Naive thymus-derived CD4-positive, alpha-beta T cell (primary cell): ENCODE measurements at regions not wholly inside any gene's neighbourhood (a gene's known extent, or its start where the extent isn't known, plus 50 kb on each side); places are given as distances from the start of the nearest gene placed in this dataset.

ENCODE experiments used
- ATAC-seq: fragments of 150-1000 bp; cut with Tn5 transposase; 2 replicates; pipeline ENCODE4 v1.10.0; 2021; ENCODE audit warnings: mild to moderate bottlenecking, moderate library complexity
- CTCF ChIA-PET: fragments of 350-600 bp; sonication (Branson Sonifier 250); formaldehyde crosslinking; loops from one replicate; lab custom pipeline; 2021; ENCODE audit warnings: antibody characterized with exemption; lab: Charles Lee
- POLR2A ChIA-PET: fragments of 350-600 bp; sonication (Branson Sonifier 250); formaldehyde crosslinking; loops from one replicate; lab custom pipeline; 2021; ENCODE audit warnings: antibody characterized with exemption, inconsistent platforms; lab: Charles Lee
- DNase-seq, 9 donors: peaks; one replicate each; pipeline versions ENCODE4 v3.0.0 to v3.0.0-alpha.2; 2020 to 2022; ENCODE audit warnings: mixed read lengths in 1 of 9
- H3K27ac ChIP-seq: one replicate; pipeline ENCODE4 v1.7.0; 2013; ENCODE audit warnings: mild to moderate bottlenecking, low read depth, low read length, moderate library complexity
- H3K27me3 ChIP-seq, 2 donors: one replicate each; pipeline ENCODE4 v1.7.0; 2013; ENCODE audit warnings: low read length in 2 of 2, mild to moderate bottlenecking in 2 of 2, moderate library complexity in 2 of 2; ENCODE audit not compliant: control insufficient read depth in 2 of 2, insufficient read depth in 2 of 2
- H3K36me3 ChIP-seq, 3 experiments: 1 replicate in 2 of 3; 2 replicates in 1 of 3; pipeline ENCODE4 v1.7.0; 2013; ENCODE audit warnings: low read length in 3 of 3, mild to moderate bottlenecking in 3 of 3, moderate library complexity in 1 of 3; ENCODE audit not compliant: insufficient read depth in 3 of 3, control insufficient read depth in 2 of 3
- H3K4me1 ChIP-seq, 2 donors: one replicate each; pipeline ENCODE4 v1.7.0; 2013; ENCODE audit warnings: low read length in 2 of 2, mild to moderate bottlenecking in 2 of 2, moderate library complexity in 1 of 2; ENCODE audit not compliant: control insufficient read depth in 2 of 2, insufficient read depth in 2 of 2
- H3K4me3 ChIP-seq: 2 replicates; pipeline ENCODE4 v1.7.0; 2013; ENCODE audit warnings: mild to moderate bottlenecking, low read length
- H3K9me3 ChIP-seq, 3 experiments: 1 replicate in 2 of 3; 2 replicates in 1 of 3; pipeline ENCODE4 v1.7.0; 2013; ENCODE audit warnings: low read length in 3 of 3; ENCODE audit not compliant: control insufficient read depth in 2 of 3
- H3K27ac Mint-ChIP-seq, 9 donors: one replicate each; pipeline ENCODE4 v1.8.0; 2020 to 2022; ENCODE audit warnings: mixed read lengths in 9 of 9, mild to moderate bottlenecking in 8 of 9, moderate library complexity in 5 of 9, inconsistent platforms in 2 of 9
- H3K27me3 Mint-ChIP-seq, 5 donors: one replicate each; pipeline ENCODE4 v1.8.0; 2021 to 2022; ENCODE audit warnings: mixed read lengths in 5 of 5, mild to moderate bottlenecking in 1 of 5
- H3K36me3 Mint-ChIP-seq, 5 donors: one replicate each; pipeline ENCODE4 v1.8.0; 2020 to 2022; ENCODE audit warnings: mixed read lengths in 5 of 5, mild to moderate bottlenecking in 3 of 5, inconsistent platforms in 1 of 5
- H3K4me1 Mint-ChIP-seq, 7 donors: one replicate each; pipeline ENCODE4 v1.8.0; 2020 to 2022; ENCODE audit warnings: mixed read lengths in 7 of 7, mild to moderate bottlenecking in 3 of 7, inconsistent platforms in 1 of 7
- H3K4me3 Mint-ChIP-seq, 10 donors: one replicate each; pipeline ENCODE4 v1.8.0; 2020 to 2022; ENCODE audit warnings: mild to moderate bottlenecking in 10 of 10, mixed read lengths in 10 of 10, moderate library complexity in 6 of 10, inconsistent platforms in 2 of 10
- H3K9me3 Mint-ChIP-seq, 11 donors: one replicate each; pipeline ENCODE4 v1.8.0; 2020 to 2022; ENCODE audit warnings: mixed read lengths in 11 of 11, mild to moderate bottlenecking in 4 of 11, inconsistent platforms in 1 of 11, moderate library complexity in 1 of 11
- intact Hi-C, 2 donors: fragments of 100-400 bp; cut with micrococcal nuclease; formaldehyde crosslinking; loops; one replicate each; pipeline ENCODE4 v1.15.1; 2023

DNA sequence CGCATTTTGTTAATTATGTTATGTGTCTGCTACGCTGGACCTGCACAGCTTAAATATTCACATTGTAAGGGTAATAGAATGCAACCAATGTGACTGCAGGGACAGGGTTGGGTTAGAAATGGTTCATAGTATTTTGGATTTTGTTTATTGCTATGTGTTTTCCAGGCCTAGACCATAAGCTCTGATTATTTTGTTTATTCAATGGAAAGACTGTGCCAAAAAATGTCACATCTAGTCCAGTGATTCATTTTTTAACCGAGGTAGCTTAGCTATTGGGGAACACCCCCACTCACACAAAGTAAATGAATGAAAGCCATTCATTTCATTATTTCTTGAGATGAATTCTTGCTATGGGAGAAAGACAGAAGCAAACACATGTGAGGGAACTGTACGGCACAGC is 516.5 kb upstream of the ANKRD30A start:
- no peaks in the 10 kb centered on the region for H3K27me3 Mint-ChIP-seq
- peaks cover 0 to 27% (median 3%) of the 10 kb centered on the region in 11 donors for H3K9me3 Mint-ChIP-seq
- Histone ChIP-seq H3K9me3 (peaks cover 0 to 6% (median 0%) of the 10 kb centered on the region in 3 experiments), H3K4me3 (no peak overlapping the region), H3K36me3 (no peaks in the 10 kb centered on the region), H3K4me1 (no peaks in the 10 kb centered on the region), H3K27ac (no peak overlapping the region), H3K27me3 (no peaks in the 10 kb centered on the region)
- no peaks in the 10 kb centered on the region for H3K36me3 Mint-ChIP-seq
- CTCF ChIA-PET: no interaction called here
- DNase-seq: no peak
- H3K4me3 Mint-ChIP-seq: no peak overlapping the region
- intact Hi-C loops: no loop called here
- no peak for ATAC-seq
- no peaks in the 10 kb centered on the region for H3K4me1 Mint-ChIP-seq
- no peak overlapping the region for H3K27ac Mint-ChIP-seq
- POLR2A ChIA-PET: no interaction called here

DNA sequence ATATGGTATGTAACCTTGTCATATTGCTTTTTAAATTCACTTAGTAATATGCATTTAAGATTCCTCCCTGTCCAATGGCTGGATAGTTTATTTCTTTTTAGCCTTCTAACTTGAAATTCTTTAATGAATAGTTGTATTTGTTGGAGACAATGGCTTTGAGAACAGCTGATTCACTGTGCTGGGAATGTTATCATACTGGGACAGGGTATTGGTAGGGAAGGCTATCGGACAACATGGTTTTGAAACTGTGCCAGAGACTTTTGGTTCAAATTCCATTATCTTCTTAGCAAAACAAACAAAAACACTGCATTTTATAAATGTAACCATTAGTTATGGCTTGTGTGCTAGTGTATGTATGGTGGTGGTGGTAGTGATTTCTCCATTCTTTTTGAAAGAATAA is 517.1 kb upstream of the ANKRD30A start:
- Mint-ChIP-seq H3K4me3 (no peak overlapping the region), H3K27ac (no peak overlapping the region), H3K4me1 (no peaks in the 10 kb centered on the region), H3K36me3 (no peaks in the 10 kb centered on the region), H3K27me3 (no peaks in the 10 kb centered on the region), H3K9me3 (peaks cover 0 to 21% (median 2%) of the 10 kb centered on the region in 11 donors)
- DNase-seq (no peak), ATAC-seq (no peak)
- POLR2A ChIA-PET: no interaction called here
- Histone ChIP-seq H3K27me3 (no peaks in the 10 kb centered on the region), H3K36me3 (no peaks in the 10 kb centered on the region), H3K4me3 (no peak overlapping the region), H3K4me1 (no peaks in the 10 kb centered on the region), H3K9me3 (peaks cover 0 to 6% (median 0%) of the 10 kb centered on the region in 3 experiments), H3K27ac (no peak overlapping the region)
- CTCF ChIA-PET: no interaction called here
- intact Hi-C loops: no loop called here

DNA sequence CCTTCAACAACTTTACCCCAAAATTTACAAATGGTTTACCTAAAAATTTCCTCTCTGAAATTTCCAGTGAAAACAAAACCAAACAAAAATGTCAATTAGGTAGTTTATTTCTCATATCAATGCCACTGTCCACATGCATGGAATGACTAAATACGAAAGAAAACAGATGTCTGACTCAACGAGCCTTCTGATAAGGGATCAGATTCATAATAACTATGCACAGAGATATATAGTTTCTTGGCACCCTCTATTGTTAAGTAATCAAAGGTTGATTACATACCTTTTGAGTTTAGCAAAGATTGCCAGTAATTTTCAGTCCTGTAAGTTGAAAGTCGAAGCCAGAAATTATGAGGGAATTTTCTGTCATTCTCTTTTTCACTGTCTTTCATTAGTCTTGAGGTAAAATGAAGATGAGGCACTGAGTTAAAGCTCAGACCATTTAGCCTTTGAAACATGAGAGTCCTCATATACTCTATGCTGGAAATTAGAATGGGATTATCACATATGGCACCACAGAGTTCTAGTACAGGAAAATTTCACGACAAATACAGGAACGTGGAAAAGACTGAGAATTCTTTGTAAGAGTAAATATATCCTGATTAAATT is 519.1 kb upstream of the ANKRD30A start:
- Mint-ChIP-seq H3K4me1 (no peaks in the 10 kb centered on the region), H3K9me3 (peaks cover 0 to 18% (median 3%) of the 10 kb centered on the region in 11 donors), H3K36me3 (no peaks in the 10 kb centered on the region), H3K4me3 (no peak overlapping the region), H3K27ac (no peak overlapping the region), H3K27me3 (no peaks in the 10 kb centered on the region)
- H3K36me3 ChIP-seq: no peaks in the 10 kb centered on the region
- no peak for ATAC-seq
- POLR2A ChIA-PET: no interaction called here
- DNase-seq: no peak
- CTCF ChIA-PET: no interaction called here
- H3K27ac ChIP-seq: no peak overlapping the region
- H3K4me3 ChIP-seq: no peak overlapping the region
- H3K9me3 ChIP-seq: no peaks in the 10 kb centered on the region
- H3K4me1 ChIP-seq: no peaks in the 10 kb centered on the region
- H3K27me3 ChIP-seq: no peaks in the 10 kb centered on the region
- intact Hi-C loops: no loop called here

GRCh38 chr10:36604316-36604715 is 521.1 kb upstream of the ANKRD30A start:
- Mint-ChIP-seq H3K4me1 (no peaks in the 10 kb centered on the region), H3K27ac (no peak overlapping the region), H3K4me3 (no peak overlapping the region), H3K36me3 (no peaks in the 10 kb centered on the region), H3K9me3 (peaks cover 0 to 15% (median 3%) of the 10 kb centered on the region in 11 donors), H3K27me3 (no peaks in the 10 kb centered on the region)
- CTCF ChIA-PET: no interaction called here
- intact Hi-C loops: no loop called here
- Histone ChIP-seq H3K4me1 (no peaks in the 10 kb centered on the region), H3K4me3 (no peak overlapping the region), H3K9me3 (no peaks in the 10 kb centered on the region), H3K36me3 (no peaks in the 10 kb centered on the region), H3K27ac (no peak overlapping the region), H3K27me3 (no peaks in the 10 kb centered on the region)
- DNase-seq: no peak
- POLR2A ChIA-PET: no interaction called here
- no peak for ATAC-seq

DNA sequence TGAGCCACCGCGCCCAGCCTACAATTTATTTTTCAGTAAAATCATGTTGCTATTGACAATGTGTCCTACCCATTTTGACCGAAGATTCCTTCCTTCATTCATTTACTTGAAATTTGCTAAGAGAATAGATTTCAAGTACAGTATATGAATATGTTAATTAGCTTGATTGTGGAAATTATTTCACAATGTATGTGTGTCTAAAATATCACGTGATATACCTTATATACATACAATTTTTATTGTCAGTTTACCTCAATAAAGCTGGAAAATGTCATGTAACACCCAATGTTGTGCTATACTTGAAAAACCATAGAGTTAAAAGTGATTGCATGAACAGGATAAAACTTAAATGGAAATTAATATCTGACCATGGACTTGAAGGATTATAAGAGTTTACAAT is 521.7 kb upstream of the ANKRD30A start:
- Histone ChIP-seq H3K27me3 (no peaks in the 10 kb centered on the region), H3K27ac (no peak overlapping the region), H3K9me3 (no peaks in the 10 kb centered on the region), H3K36me3 (no peaks in the 10 kb centered on the region), H3K4me3 (no peak overlapping the region), H3K4me1 (no peaks in the 10 kb centered on the region)
- CTCF ChIA-PET: no interaction called here
- Mint-ChIP-seq H3K9me3 (peaks cover 0 to 15% (median 3%) of the 10 kb centered on the region in 11 donors), H3K36me3 (no peaks in the 10 kb centered on the region), H3K4me3 (no peak overlapping the region), H3K27ac (no peak overlapping the region), H3K27me3 (no peaks in the 10 kb centered on the region), H3K4me1 (no peaks in the 10 kb centered on the region)
- intact Hi-C loops: no loop called here
- ATAC-seq: no peak
- POLR2A ChIA-PET: no interaction called here
- DNase-seq: no peak

- H3K27ac ChIP-seq: no peak overlapping the region
- peaks cover 0 to 12% (median 4%) of the 10 kb centered on the region in 11 donors for H3K9me3 Mint-ChIP-seq
- H3K4me3 ChIP-seq: no peak overlapping the region
- H3K36me3 ChIP-seq: no peaks in the 10 kb centered on the region
- H3K4me1 Mint-ChIP-seq: no peaks in the 10 kb centered on the region
- H3K9me3 ChIP-seq: no peaks in the 10 kb centered on the region
- H3K27me3 ChIP-seq: no peaks in the 10 kb centered on the region
- CTCF ChIA-PET: no interaction called here
- H3K27me3 Mint-ChIP-seq: no peaks in the 10 kb centered on the region
- no peaks in the 10 kb centered on the region for H3K4me1 ChIP-seq
- no peak overlapping the region for H3K27ac Mint-ChIP-seq
- DNase-seq (no peak), ATAC-seq (no peak)
- H3K4me3 Mint-ChIP-seq: no peak overlapping the region
- POLR2A ChIA-PET: no interaction called here
- intact Hi-C loops: no loop called here
- H3K36me3 Mint-ChIP-seq: no peaks in the 10 kb centered on the region
These were observed 523.0 kb upstream of the ANKRD30A start for GRCh38 chr10:36602374-36602773.

- H3K36me3 ChIP-seq: no peaks in the 10 kb centered on the region
- Mint-ChIP-seq H3K27ac (no peak overlapping the region), H3K27me3 (no peaks in the 10 kb centered on the region), H3K4me3 (no peak overlapping the region), H3K36me3 (no peaks in the 10 kb centered on the region), H3K9me3 (peaks cover 0 to 16% (median 6%) of the 10 kb centered on the region in 11 donors), H3K4me1 (no peaks in the 10 kb centered on the region)
- peaks cover 0 to 3% (median 0%) of the 10 kb centered on the region in 3 experiments for H3K9me3 ChIP-seq
- no peak overlapping the region for H3K4me3 ChIP-seq
- intact Hi-C loops: no loop called here
- CTCF ChIA-PET: no interaction called here
- ATAC-seq: no peak
- DNase-seq: no peak
- POLR2A ChIA-PET: no interaction called here
- H3K27me3 ChIP-seq: no peaks in the 10 kb centered on the region
- no peak overlapping the region for H3K27ac ChIP-seq
- H3K4me1 ChIP-seq: no peaks in the 10 kb centered on the region
These were observed 527.6 kb upstream of the ANKRD30A start for GRCh38 chr10:36597756-36598320.
